Epidermal melanocyte (primary cell): ENCODE measurements at regions not wholly inside any gene's neighbourhood (a gene's known extent, or its start where the extent isn't known, plus 50 kb on each side); places are given as distances from the start of the nearest gene placed in this dataset.

Experiments
- DNase-seq: peaks from one replicate; pipeline ENCODE4 v3.0.0; 2011; ENCODE audit warnings: low spot score; ENCODE audit not compliant: insufficient read length

DNA sequence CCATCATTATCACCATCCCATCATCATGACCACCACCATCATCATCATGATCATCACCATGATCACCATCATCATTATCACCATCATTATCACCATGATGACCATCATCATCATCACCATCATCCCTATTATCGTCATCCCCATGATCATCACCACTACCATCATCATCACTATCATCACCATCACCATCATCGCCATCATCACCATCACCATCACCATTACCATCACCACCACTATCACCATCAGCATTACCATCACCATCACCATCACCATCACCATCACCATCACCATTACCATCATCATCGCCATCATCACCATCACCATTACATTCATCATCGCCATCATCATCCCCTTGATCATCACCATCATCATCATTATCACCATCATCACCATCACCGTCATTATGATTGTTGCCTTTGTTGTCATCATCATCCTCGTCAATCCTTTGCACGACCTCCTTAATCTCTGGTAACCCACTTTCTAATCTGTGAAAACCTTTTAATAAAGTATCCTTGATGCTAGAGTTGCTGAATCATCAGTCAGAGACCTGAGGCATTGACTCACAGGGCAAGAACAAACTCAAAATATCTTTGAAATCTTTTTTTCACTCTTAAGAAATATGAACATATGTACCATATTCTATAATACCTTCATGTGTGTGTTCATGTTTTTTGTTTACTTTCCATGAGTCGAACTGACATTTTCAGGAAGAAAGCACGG is 116.3 kb upstream of the FOXF1 start:
- DNase-seq = no peak

DNA sequence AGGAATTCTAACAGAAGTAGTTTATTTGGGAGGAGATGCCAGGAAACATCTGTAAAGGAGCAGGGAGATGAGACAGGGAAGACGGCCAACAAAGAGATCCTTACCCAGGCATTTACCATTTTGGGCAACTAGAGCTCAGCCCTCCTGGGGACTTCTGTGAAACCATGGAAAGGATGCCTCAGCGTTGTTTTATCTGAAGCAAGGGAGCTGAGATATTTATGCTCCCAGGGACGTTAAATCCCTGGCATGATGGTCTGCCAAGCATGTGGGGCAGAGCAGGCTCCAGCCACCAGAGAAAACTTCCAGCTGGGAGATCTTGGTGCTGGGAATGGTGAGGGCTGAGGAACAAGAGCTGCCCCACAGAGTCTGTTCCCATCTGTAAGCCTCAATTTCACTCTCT is 114.8 kb upstream of the FOXF1 start:
- DNase-seq = no peak

- DNase-seq = no peak
Measured at GRCh38 chr16:86396422-86396821, 113.9 kb upstream of the FOXF1 start.

- DNase-seq = no peak
Measured at GRCh38 chr16:86396901-86397311, 113.4 kb upstream of the FOXF1 start.

DNA sequence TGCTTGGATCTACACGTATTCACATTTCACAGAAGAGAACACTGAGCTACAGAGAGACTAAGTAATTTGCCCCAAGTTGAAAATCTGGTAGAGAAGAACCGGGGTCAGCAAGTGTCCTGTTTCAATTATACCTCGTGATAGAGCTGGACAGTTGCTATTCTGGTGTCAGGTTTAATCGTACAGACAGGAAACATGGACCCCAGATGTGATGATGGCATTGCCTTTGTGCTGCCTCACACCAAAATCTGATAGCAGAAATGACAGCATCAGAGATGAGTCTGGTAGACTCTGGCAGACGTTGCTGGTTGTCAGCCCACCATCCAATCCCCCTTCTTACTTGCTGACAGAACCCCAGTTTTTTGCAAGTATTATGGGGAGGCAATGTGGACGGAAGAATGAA is 112.1 kb upstream of the FOXF1 start:
- no peak for DNase-seq

DNA sequence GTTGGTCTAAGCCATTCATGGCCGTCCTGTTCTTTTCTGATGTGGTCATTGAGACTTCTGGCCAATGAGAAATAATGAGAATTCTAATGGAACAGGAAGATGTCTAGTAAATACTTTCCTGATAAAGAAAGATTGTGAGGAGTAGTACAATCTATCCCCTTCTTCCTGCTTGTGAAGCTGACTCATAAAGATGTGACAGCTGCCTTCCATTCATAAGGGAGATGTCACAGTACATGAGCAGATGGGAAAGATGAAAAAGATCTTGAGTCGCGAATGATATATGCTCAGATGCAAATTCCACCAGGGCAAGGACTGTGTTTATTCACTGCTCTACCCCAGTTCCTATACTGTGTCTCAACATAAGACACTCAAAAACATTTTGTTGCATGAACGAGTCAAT is 111.7 kb upstream of the FOXF1 start:
- no peak for DNase-seq

DNA sequence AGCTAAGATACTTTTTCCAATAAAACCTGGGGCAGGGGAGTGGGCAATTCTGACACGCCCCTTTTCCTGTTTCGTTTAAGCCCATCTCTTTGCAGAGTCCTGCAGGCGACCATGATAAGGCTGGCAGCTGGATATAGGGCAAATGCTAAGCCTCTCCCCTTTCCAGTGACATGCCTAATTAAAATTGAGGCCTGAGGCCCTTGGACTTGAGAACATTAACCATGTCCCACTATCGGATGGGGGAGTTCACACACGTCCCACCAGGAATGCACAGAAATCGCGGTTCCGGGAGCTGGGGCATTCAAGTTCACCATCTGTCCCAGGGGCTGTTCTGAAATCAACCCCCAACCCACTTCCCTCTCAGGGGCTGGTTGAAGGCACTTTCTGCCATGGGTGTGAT is 109.2 kb upstream of the FOXF1 start:
- no peak for DNase-seq

GRCh38 chr16:86403085-86403484 is 107.2 kb upstream of the FOXF1 start:
- no peak for DNase-seq

DNA sequence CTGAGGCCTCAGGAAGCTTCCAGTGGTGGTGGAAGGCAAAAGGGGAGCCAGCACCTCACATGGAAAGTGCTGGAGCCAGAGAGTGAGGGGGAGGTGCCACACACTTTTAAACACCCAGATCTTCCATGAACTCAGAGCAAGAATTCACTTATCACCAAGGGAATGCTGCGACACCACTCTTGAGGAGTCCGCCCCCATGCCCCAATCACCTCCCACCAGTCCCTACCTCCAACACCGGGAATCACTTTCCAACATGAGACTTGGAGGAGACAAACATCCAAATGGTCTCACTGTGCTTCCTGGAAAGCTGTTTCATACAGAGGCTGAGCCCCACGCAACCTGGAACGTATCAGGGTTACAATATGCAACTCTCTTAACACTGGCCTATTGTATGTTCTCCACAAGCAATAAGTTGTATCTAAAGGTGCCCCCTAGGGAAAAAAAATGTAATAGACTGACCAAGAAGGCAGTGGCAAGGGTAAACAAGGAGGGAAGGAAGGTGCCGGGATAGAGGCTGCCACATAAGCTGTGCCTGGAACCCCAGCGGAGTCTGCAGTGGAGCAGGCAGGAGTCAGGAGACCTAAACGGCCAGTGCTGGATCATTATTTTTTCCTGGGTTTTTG is 106.7 kb upstream of the FOXF1 start:
- no peak for DNase-seq

DNA sequence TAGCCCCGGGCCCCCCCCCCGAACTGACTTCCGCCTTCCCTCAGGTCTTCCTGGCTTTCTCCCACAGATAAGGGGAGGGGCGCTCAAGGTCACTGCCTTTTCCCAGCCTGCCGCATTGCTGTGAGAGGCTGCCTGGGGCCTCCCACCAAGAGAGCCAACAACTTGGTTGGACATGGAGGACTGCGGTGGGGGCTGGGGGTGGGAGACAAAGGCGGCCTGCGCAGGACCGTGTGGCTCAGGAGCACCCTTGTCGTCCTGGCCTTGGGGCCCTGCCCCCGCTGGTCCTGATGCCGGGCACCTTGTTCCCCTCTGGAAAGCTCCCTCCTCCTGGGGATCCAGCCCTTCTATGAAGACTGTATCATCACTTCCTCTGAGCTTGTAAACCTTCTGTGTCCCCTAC is 105.6 kb upstream of the FOXF1 start:
- no peak for DNase-seq

GRCh38 chr16:86405319-86405718 is 105.0 kb upstream of the FOXF1 start:
- DNase-seq = no peak

DNA sequence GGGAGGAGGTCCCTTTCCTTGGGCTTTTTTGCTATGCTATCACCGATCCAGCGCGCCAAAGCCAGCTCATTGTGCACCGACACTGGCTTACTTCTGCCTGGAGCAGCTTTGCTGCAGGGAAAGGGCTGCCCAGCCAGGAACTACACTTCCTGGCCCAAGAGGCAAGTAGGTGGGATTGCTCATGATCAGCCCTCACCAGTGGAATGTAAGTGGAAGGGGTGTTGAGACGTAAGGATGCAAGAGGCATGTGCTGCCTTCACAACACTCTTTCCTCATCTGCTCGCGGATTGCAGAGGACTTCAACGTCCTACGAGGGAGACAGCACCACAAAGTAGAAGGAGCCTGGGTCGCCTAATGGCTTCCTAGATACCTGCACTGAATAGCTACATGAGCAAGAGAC is 104.3 kb upstream of the FOXF1 start:
- DNase-seq = no peak

- no peak for DNase-seq
Measured at GRCh38 chr16:86408685-86409084, 101.6 kb upstream of the FOXF1 start.

GRCh38 chr16:86410081-86410480 is 100.2 kb upstream of the FOXF1 start:
- no peak for DNase-seq

GRCh38 chr16:86410529-86410928 is 99.8 kb upstream of the FOXF1 start:
- no peak for DNase-seq

DNA sequence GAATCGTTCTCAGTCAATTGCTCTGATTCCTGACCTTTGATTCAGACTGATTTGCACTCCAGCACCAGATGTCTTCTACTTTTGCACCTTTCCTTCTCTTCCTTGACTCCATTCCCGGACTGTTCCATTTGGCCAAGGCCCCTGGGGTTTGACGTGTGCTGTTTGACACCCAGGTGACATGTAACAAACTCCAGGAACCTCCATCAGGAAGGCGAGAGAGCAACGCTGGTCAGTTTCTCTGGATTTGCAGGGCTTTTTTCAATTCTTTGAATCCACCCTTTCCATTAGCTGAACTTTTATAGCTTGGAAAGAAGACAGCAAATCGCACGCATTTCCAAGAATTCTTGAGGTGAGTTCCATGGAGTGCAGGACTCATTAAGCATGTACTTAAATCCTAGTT is 98.4 kb upstream of the FOXF1 start:
- no peak for DNase-seq

- DNase-seq = no peak
Measured at GRCh38 chr16:86414991-86415740, 95.2 kb upstream of the FOXF1 start.

GRCh38 chr16:86418981-86419380 is 91.3 kb upstream of the FOXF1 start:
- DNase-seq = no peak

DNA sequence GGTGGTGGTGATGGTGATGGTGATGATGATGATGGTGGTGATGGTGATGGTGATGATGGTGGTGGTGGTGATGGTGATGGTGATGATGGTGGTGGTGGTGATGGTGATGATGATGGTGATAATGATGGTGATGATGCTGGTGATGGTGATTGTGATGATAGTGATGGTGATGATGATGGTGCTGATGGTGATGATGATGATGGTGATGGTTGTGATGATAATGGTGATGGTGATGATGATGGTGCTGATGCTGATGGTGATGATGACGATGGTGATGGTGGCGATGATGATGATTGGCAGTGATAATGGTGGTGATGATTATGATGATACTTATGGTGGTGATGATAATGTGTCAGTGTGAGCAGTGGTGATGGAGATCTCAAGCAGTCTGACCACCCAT is 90.8 kb upstream of the FOXF1 start:
- no peak for DNase-seq

DNA sequence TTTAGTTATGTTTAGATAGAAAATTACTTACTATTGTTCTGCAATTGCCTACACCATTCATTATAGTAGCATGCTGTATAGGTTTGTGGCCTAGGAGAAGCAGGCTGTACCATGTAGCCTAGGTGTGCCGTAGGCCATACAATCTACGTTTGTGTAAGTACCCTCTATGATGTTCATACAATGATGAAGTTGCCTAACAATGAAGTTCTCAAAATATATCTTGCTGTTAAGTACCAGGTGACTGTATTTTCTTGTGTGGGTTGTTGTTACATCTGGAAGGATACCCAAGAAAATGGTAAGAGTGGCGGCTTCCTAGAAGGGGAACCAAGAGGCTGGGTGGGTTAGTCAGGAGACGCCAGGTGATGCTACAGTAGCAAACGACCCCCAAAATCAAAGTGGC is 88.3 kb upstream of the FOXF1 start:
- no peak for DNase-seq

DNA sequence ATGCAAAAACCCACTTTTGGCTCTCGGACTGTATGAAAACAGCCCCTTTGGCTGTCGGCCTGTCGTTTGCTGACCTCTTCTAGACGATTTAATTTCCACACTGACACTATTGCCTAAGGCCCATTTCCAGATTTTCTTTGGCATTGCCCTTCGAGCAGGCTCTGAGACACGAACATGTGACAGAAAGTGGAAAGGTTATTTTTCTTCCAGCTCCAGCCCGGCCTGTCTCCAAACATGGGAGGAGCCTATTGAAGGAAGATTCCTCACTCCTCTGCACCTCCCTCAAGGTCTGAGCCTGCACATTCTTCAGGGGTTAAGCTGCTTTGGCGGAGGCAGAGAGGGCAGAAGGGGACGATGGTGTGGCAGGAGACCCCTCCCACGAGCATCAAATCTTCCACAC is 85.9 kb upstream of the FOXF1 start:
- no peak for DNase-seq

- no peak for DNase-seq
Measured at GRCh38 chr16:86424985-86425384, 85.3 kb upstream of the FOXF1 start.
